Thyroid gland (tissue), 4 donors: ENCODE measurements at regions not wholly inside any gene's neighbourhood (a gene's known extent, or its start where the extent isn't known, plus 50 kb on each side); places are given as distances from the start of the nearest gene placed in this dataset.

Experiments
- POLR2A ChIP-seq, 2 donors: fragments of 450-650 bp; IDR thresholded peaks; one replicate each; pipeline ENCODE4 v1.6.1; 2017; ENCODE audit warnings: antibody characterized with exemption in 2 of 2, mild to moderate bottlenecking in 2 of 2, moderate library complexity in 1 of 2
- TF ChIP-seq, protein P1 (sequence below), 6 experiments: fragments of 200-600 bp in 3 of 6; fragments of 450-650 bp in 3 of 6; sonication (generic) in 3 of 6; IDR thresholded peaks; one replicate each; pipeline ENCODE4 v1.5.1; 2016 to 2019; ENCODE audit warnings: antibody characterized with exemption in 6 of 6, mild to moderate bottlenecking in 2 of 6, inconsistent platforms in 1 of 6, moderate library complexity in 1 of 6

DNA sequence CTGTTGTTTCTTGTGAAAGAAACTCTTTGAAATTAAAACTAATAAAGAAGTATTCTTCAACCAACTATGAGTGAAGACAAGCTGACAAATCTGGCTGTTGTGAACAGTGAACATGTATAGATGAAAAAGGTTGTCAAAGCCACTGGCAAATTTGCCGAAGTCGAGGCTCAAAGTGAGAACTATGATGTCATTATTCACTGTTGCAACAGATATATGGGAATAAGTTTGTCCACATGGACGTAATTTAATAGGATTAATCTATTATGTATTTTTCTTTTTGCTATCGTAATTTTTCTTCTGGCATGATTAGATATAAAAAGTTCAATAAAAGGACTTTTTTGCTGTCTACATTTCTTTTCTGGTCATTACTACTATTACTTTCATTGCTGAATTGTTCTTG, 223.2 kb upstream of the ZNF507 start:
- TF ChIP-seq, protein P1, sequence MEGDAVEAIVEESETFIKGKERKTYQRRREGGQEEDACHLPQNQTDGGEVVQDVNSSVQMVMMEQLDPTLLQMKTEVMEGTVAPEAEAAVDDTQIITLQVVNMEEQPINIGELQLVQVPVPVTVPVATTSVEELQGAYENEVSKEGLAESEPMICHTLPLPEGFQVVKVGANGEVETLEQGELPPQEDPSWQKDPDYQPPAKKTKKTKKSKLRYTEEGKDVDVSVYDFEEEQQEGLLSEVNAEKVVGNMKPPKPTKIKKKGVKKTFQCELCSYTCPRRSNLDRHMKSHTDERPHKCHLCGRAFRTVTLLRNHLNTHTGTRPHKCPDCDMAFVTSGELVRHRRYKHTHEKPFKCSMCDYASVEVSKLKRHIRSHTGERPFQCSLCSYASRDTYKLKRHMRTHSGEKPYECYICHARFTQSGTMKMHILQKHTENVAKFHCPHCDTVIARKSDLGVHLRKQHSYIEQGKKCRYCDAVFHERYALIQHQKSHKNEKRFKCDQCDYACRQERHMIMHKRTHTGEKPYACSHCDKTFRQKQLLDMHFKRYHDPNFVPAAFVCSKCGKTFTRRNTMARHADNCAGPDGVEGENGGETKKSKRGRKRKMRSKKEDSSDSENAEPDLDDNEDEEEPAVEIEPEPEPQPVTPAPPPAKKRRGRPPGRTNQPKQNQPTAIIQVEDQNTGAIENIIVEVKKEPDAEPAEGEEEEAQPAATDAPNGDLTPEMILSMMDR (IDR thresholded peaks at IDR 0.05), result no peak
- no peak for TF ChIP-seq POLR2A (IDR thresholded peaks at IDR 0.05)
